ENCODE measurements at regions not wholly inside any gene's neighbourhood (a gene's known extent, or its start where the extent isn't known, plus 50 kb on each side); places are given as distances from the start of the nearest gene placed in this dataset.

DNA sequence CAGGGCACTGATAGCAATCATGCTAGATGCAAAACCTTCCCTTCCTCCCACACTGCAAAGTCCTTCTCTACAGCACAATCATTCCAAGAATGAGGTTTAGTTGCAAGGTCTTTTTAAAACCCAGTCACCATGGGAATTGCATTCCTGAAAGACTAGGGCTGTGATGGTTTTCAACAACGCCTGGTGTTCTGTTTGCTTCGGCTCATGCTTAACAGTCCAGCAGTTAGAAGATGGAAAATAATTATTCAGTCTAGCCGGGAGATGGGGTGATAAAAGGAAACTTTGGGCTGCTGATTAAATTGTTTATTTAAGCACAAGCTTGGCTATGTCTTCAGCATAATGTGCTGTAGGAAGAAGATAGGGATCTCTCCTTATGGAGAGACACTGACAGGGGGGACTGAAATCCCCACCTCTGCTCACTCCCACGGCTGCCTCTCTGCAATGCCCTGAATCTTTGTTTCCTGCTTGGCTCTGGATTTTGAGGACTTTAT lies 211.4 kb downstream of the MID1IP1 start:
- H4K20me1 ChIP-seq (ENCODE audit: insufficient read depth) = no peaks in the 10 kb centered on the region
- peaks cover 0 to 9% of the 10 kb centered on the region in 2 experiments; a peak in 2 of 4 replicates for H3K4me1 ChIP-seq (ENCODE audit: control insufficient read depth in 1 of 2, insufficient read depth in 2 of 2, low read length in 2 of 2)
- intact Hi-C loops (cut with micrococcal nuclease) = no loop called here
- no peaks in the 10 kb centered on the region for H3K36me3 ChIP-seq (ENCODE audit: control insufficient read depth in 1 of 2, insufficient read depth in 2 of 2, low read length in 2 of 2)
- H3K9me2 ChIP-seq (ENCODE audit: insufficient read depth) = no peaks in the 10 kb centered on the region
- H3K4me2 ChIP-seq (ENCODE audit: low read length) = no peak overlapping the region
- H3K9me3 ChIP-seq (ENCODE audit: control insufficient read depth in 1 of 2, insufficient read depth in 1 of 2, low read depth in 1 of 2, low read length in 2 of 2) = no peaks in the 10 kb centered on the region
- no TSS peak for BruUV-seq (replicated peaks)
- no peak overlapping the region for H3K27ac ChIP-seq (ENCODE audit: low read depth, low read length)
- H3K27me3 ChIP-seq (ENCODE audit: insufficient read depth, low read length) = no peaks in the 10 kb centered on the region
- ChIA-PET POLR2A (no interaction called here), CTCF (no interaction called here), RAD21 (ENCODE audit: low non-redundant PET in 1 of 2, low total read pairs in 2 of 2, uncharacterized antibody in 2 of 2, unreplicated experiment in 2 of 2) (no interaction called here)
- H3K79me2 ChIP-seq (ENCODE audit: insufficient read depth, low read length) = no peaks in the 10 kb centered on the region
- TF ChIP-seq FOSL1 (IDR thresholded peaks at IDR 0.05; ENCODE audit: low read depth) (no peak), SIN3A (IDR thresholded peaks at IDR 0.05; ENCODE audit: low read depth) (no peak), RAD21 (IDR thresholded peaks at IDR 0.05; ENCODE audit: low read depth) (no peak), CEBPB (IDR thresholded peaks at IDR 0.05; ENCODE audit: low read depth) (no peak), JUND (IDR thresholded peaks at IDR 0.05) (no peak), EZH2 (IDR thresholded peaks at IDR 0.05) (no peak), ZFX (IDR thresholded peaks at IDR 0.05) (no peak)
- TF ChIP-seq, protein P1, sequence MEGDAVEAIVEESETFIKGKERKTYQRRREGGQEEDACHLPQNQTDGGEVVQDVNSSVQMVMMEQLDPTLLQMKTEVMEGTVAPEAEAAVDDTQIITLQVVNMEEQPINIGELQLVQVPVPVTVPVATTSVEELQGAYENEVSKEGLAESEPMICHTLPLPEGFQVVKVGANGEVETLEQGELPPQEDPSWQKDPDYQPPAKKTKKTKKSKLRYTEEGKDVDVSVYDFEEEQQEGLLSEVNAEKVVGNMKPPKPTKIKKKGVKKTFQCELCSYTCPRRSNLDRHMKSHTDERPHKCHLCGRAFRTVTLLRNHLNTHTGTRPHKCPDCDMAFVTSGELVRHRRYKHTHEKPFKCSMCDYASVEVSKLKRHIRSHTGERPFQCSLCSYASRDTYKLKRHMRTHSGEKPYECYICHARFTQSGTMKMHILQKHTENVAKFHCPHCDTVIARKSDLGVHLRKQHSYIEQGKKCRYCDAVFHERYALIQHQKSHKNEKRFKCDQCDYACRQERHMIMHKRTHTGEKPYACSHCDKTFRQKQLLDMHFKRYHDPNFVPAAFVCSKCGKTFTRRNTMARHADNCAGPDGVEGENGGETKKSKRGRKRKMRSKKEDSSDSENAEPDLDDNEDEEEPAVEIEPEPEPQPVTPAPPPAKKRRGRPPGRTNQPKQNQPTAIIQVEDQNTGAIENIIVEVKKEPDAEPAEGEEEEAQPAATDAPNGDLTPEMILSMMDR (IDR thresholded peaks at IDR 0.05 in 2 of 3, conservative IDR thresholded peaks at IDR 0.05 in 1 of 3; ENCODE audit: borderline replicate concordance in 1 of 3, insufficient read depth in 1 of 3, low read depth in 2 of 3, low read length in 2 of 3) = no peak
- H3K4me3 ChIP-seq (replicated peaks in 1 of 2; ENCODE audit: low read depth in 1 of 2, low read length in 2 of 2) = no peak overlapping the region
- H2AFZ ChIP-seq (ENCODE audit: low read depth, low read length, poor library complexity, severe bottlenecking) = no peak overlapping the region
- DNase-seq (ENCODE audit: low read depth, low spot score) = no peak
- ATAC-seq = no peak
- no peak overlapping the region for H3K9ac ChIP-seq (ENCODE audit: low read length)

GRCh38 chrX:39016556-39016955 lies 215.3 kb downstream of the MID1IP1 start:
- H3K27ac ChIP-seq (ENCODE audit: low read depth, low read length) = no peak overlapping the region
- ChIA-PET POLR2A (no interaction called here), CTCF (no interaction called here), RAD21 (ENCODE audit: low non-redundant PET in 1 of 2, low total read pairs in 2 of 2, uncharacterized antibody in 2 of 2, unreplicated experiment in 2 of 2) (no interaction called here)
- intact Hi-C loops (cut with micrococcal nuclease) = no loop called here
- no peaks in the 10 kb centered on the region for H3K79me2 ChIP-seq (ENCODE audit: insufficient read depth, low read length)
- no TSS peak for BruUV-seq (replicated peaks)
- H3K4me1 ChIP-seq (ENCODE audit: control insufficient read depth in 1 of 2, insufficient read depth in 2 of 2, low read length in 2 of 2) = peaks cover 0 to 6% of the 10 kb centered on the region in 2 experiments; a peak in 2 of 4 replicates
- TF ChIP-seq SIN3A (IDR thresholded peaks at IDR 0.05; ENCODE audit: low read depth) (no peak), EZH2 (IDR thresholded peaks at IDR 0.05) (no peak), RAD21 (IDR thresholded peaks at IDR 0.05; ENCODE audit: low read depth) (no peak), MAX (IDR thresholded peaks at IDR 0.05) (no peak)
- TF ChIP-seq, protein P1 (IDR thresholded peaks at IDR 0.05 in 2 of 3, conservative IDR thresholded peaks at IDR 0.05 in 1 of 3; ENCODE audit: borderline replicate concordance in 1 of 3, insufficient read depth in 1 of 3, low read depth in 2 of 3, low read length in 2 of 3) = no peak
- TF ChIP-seq, protein P2, sequence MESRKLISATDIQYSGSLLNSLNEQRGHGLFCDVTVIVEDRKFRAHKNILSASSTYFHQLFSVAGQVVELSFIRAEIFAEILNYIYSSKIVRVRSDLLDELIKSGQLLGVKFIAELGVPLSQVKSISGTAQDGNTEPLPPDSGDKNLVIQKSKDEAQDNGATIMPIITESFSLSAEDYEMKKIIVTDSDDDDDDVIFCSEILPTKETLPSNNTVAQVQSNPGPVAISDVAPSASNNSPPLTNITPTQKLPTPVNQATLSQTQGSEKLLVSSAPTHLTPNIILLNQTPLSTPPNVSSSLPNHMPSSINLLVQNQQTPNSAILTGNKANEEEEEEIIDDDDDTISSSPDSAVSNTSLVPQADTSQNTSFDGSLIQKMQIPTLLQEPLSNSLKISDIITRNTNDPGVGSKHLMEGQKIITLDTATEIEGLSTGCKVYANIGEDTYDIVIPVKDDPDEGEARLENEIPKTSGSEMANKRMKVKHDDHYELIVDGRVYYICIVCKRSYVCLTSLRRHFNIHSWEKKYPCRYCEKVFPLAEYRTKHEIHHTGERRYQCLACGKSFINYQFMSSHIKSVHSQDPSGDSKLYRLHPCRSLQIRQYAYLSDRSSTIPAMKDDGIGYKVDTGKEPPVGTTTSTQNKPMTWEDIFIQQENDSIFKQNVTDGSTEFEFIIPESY (IDR thresholded peaks at IDR 0.05; ENCODE audit: extremely low read depth, insufficient replicate concordance, low read length) = no peak
- H3K9ac ChIP-seq (ENCODE audit: low read length) = no peak overlapping the region
- H3K27me3 ChIP-seq (ENCODE audit: insufficient read depth, low read length) = no peaks in the 10 kb centered on the region
- no peaks in the 10 kb centered on the region for H3K9me2 ChIP-seq (ENCODE audit: insufficient read depth)
- H3K4me2 ChIP-seq (ENCODE audit: low read length) = no peak overlapping the region
- H3K4me3 ChIP-seq (replicated peaks in 1 of 2; ENCODE audit: low read depth in 1 of 2, low read length in 2 of 2) = no peak overlapping the region
- no peaks in the 10 kb centered on the region for H3K36me3 ChIP-seq (ENCODE audit: control insufficient read depth in 1 of 2, insufficient read depth in 2 of 2, low read length in 2 of 2)
- no peak overlapping the region for H2AFZ ChIP-seq (ENCODE audit: low read depth, low read length, poor library complexity, severe bottlenecking)
- no peak for ATAC-seq
- no peaks in the 10 kb centered on the region for H4K20me1 ChIP-seq (ENCODE audit: insufficient read depth)
- H3K9me3 ChIP-seq (ENCODE audit: control insufficient read depth in 1 of 2, insufficient read depth in 1 of 2, low read depth in 1 of 2, low read length in 2 of 2) = no peaks in the 10 kb centered on the region
- no peak for DNase-seq (ENCODE audit: low read depth, low spot score)

Data from HCT116 (cell line).